HT1080 (cell line): ENCODE measurements at regions not wholly inside any gene's neighbourhood (a gene's known extent, or its start where the extent isn't known, plus 50 kb on each side); places are given as distances from the start of the nearest gene placed in this dataset.
"Not testable (repeated sequence)": the region's sequence is repeated elsewhere in the genome, so short reads cannot be mapped to it uniquely, and the experiment has no call there.

Experiments used
- DNase-seq: peaks from one replicate; pipeline ENCODE4 v3.0.0-alpha.2; 2015; ENCODE audit warnings: low read depth

- peak; percentile 26 for DNase-seq
These were observed 402.5 kb downstream of the STK39 start for GRCh38 chr2:167844714-167845530.

GRCh38 chr2:167843657-167844056 is 403.7 kb downstream of the STK39 start:
- DNase-seq = no peak

- DNase-seq = no peak
These were observed 404.2 kb downstream of the STK39 start for GRCh38 chr2:167843217-167843616.

- no peak for DNase-seq
These were observed 405.3 kb downstream of the STK39 start for GRCh38 chr2:167842047-167842446.

- not testable (repeated sequence) for DNase-seq
These were observed 412.1 kb downstream of the STK39 start for GRCh38 chr2:167835290-167835689.

- DNase-seq = no peak
These were observed 412.7 kb downstream of the STK39 start for GRCh38 chr2:167834707-167835106.

- DNase-seq = peak; percentile 27
These were observed 414.1 kb downstream of the STK39 start for GRCh38 chr2:167833294-167833693.

GRCh38 chr2:167832868-167833287 is 414.5 kb downstream of the STK39 start:
- peak; percentile 2 for DNase-seq

GRCh38 chr2:167827352-167828097 is 419.9 kb downstream of the STK39 start:
- no peak for DNase-seq

GRCh38 chr2:167826906-167827305 is 420.5 kb downstream of the STK39 start:
- DNase-seq = no peak

- DNase-seq = no peak
These were observed 421.7 kb downstream of the STK39 start for GRCh38 chr2:167825664-167826063.

- no peak for DNase-seq
These were observed 424.5 kb downstream of the STK39 start for GRCh38 chr2:167822690-167823465.

GRCh38 chr2:167820488-167820887 is 426.9 kb downstream of the STK39 start:
- no peak for DNase-seq

GRCh38 chr2:167818521-167818920 is 428.9 kb downstream of the STK39 start:
- DNase-seq = no peak

GRCh38 chr2:167817908-167818307 is 429.5 kb downstream of the STK39 start:
- no peak for DNase-seq

GRCh38 chr2:167817422-167817821 is 430.0 kb downstream of the STK39 start:
- no peak for DNase-seq

GRCh38 chr2:167816874-167817290 is 430.5 kb downstream of the STK39 start:
- no peak for DNase-seq

- no peak for DNase-seq
These were observed 432.3 kb downstream of the STK39 start for GRCh38 chr2:167814881-167815718.

- not testable (repeated sequence) for DNase-seq
These were observed 432.9 kb downstream of the STK39 start for GRCh38 chr2:167814482-167814880.

GRCh38 chr2:167809799-167810198 is 437.6 kb downstream of the STK39 start:
- not testable (repeated sequence) for DNase-seq

GRCh38 chr2:167803449-167803988 is 443.9 kb downstream of the STK39 start:
- DNase-seq = no peak
